ENCODE measurements at regions not wholly inside any gene's neighbourhood (a gene's known extent, or its start where the extent isn't known, plus 50 kb on each side); places are given as distances from the start of the nearest gene placed in this dataset.

DNA sequence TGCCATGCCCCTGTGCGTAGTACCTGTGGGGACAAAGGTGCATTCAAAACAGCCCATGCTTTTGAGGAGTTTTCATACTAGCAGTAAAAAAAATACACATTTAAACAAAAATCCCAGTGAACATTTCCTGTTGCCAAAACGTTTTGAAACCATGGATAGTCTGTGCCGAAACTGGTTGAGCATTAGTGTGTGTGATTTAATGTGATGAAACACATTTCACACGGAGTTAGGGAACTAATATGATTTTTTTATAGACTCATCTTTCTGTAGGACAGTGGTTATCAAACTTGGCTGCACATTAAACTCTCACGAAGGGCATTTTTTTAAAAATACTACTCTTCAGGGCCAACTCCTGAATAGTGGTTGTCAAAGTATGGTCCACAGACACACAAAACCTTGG is 111.8 kb upstream of the CREB5 start (continued):
- TF ChIP-seq, protein P1, sequence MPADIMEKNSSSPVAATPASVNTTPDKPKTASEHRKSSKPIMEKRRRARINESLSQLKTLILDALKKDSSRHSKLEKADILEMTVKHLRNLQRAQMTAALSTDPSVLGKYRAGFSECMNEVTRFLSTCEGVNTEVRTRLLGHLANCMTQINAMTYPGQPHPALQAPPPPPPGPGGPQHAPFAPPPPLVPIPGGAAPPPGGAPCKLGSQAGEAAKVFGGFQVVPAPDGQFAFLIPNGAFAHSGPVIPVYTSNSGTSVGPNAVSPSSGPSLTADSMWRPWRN (IDR thresholded peaks at IDR 0.05; ENCODE audit: low read depth) = no peak
- TF ChIP-seq SIN3A (IDR thresholded peaks at IDR 0.05; ENCODE audit: borderline replicate concordance in 2 of 2, control insufficient read depth in 1 of 2, low read depth in 2 of 2, low read length in 2 of 2) = no peak
- TF ChIP-seq, protein P2, sequence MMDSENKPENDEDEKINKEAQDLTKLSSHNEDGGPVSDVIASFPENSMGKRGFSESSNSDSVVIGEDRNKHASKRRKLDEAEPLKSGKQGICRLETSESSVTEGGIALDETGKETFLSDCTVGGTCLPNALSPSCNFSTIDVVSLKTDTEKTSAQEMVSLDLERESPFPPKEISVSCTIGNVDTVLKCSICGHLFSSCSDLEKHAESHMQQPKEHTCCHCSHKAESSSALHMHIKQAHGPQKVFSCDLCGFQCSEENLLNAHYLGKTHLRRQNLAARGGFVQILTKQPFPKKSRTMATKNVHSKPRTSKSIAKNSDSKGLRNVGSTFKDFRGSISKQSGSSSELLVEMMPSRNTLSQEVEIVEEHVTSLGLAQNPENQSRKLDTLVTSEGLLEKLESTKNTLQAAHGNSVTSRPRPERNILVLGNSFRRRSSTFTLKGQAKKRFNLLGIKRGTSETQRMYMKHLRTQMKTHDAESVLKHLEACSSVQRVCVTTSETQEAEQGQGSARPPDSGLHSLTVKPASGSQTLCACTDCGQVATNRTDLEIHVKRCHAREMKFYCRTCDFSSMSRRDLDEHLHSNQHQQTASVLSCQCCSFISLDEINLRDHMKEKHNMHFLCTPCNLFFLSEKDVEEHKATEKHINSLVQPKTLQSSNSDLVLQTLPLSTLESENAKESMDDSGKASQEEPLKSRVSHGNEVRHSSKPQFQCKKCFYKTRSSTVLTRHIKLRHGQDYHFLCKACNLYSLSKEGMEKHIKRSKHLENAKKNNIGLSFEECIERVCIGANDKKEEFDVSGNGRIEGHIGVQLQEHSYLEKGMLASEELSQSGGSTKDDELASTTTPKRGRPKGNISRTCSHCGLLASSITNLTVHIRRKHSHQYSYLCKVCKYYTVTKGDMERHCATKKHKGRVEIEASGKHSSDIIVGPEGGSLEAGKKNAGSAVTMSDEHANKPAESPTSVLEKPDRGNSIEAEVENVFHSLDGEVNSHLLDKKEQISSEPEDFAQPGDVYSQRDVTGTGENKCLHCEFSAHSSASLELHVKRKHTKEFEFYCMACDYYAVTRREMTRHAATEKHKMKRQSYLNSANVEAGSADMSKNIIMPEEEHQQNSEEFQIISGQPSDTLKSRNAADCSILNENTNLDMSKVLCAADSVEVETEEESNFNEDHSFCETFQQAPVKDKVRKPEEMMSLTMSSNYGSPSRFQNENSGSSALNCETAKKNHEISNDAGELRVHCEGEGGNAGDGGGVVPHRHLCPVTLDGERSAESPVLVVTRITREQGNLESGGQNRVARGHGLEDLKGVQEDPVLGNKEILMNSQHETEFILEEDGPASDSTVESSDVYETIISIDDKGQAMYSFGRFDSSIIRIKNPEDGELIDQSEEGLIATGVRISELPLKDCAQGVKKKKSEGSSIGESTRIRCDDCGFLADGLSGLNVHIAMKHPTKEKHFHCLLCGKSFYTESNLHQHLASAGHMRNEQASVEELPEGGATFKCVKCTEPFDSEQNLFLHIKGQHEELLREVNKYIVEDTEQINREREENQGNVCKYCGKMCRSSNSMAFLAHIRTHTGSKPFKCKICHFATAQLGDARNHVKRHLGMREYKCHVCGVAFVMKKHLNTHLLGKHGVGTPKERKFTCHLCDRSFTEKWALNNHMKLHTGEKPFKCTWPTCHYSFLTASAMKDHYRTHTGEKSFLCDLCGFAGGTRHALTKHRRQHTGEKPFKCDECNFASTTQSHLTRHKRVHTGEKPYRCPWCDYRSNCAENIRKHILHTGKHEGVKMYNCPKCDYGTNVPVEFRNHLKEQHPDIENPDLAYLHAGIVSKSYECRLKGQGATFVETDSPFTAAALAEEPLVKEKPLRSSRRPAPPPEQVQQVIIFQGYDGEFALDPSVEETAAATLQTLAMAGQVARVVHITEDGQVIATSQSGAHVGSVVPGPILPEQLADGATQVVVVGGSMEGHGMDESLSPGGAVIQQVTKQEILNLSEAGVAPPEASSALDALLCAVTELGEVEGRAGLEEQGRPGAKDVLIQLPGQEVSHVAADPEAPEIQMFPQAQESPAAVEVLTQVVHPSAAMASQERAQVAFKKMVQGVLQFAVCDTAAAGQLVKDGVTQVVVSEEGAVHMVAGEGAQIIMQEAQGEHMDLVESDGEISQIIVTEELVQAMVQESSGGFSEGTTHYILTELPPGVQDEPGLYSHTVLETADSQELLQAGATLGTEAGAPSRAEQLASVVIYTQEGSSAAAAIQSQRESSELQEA (IDR thresholded peaks at IDR 0.05; ENCODE audit: low read depth) = no peak
- TF ChIP-seq, protein P3, sequence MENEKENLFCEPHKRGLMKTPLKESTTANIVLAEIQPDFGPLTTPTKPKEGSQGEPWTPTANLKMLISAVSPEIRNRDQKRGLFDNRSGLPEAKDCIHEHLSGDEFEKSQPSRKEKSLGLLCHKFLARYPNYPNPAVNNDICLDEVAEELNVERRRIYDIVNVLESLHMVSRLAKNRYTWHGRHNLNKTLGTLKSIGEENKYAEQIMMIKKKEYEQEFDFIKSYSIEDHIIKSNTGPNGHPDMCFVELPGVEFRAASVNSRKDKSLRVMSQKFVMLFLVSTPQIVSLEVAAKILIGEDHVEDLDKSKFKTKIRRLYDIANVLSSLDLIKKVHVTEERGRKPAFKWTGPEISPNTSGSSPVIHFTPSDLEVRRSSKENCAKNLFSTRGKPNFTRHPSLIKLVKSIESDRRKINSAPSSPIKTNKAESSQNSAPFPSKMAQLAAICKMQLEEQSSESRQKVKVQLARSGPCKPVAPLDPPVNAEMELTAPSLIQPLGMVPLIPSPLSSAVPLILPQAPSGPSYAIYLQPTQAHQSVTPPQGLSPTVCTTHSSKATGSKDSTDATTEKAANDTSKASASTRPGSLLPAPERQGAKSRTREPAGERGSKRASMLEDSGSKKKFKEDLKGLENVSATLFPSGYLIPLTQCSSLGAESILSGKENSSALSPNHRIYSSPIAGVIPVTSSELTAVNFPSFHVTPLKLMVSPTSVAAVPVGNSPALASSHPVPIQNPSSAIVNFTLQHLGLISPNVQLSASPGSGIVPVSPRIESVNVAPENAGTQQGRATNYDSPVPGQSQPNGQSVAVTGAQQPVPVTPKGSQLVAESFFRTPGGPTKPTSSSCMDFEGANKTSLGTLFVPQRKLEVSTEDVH (IDR thresholded peaks at IDR 0.05; ENCODE audit: low read depth, partially characterized antibody) = no peak
- no peak for TF ChIP-seq CXXC5 (CRISPR knock-in tag; IDR thresholded peaks at IDR 0.05)
